KOPT-K1 (cell line): ENCODE measurements at regions not wholly inside any gene's neighbourhood (a gene's known extent, or its start where the extent isn't known, plus 50 kb on each side); places are given as distances from the start of the nearest gene placed in this dataset.
"Not testable (repeated sequence)": the region's sequence is repeated elsewhere in the genome, so short reads cannot be mapped to it uniquely, and the experiment has no call there.

Experiments used
- H3K27ac ChIP-seq: fragments of 200-600 bp; sonication (generic); 2 replicates; pipeline ENCODE4 v1.5.1; 2016; ENCODE audit warnings: antibody characterized with exemption, mild to moderate bottlenecking, low read depth, low read length; ENCODE audit not compliant: poor library complexity, severe bottlenecking
- H3K36me3 ChIP-seq: fragments of 200-600 bp; sonication (generic); 2 replicates; pipeline ENCODE4 v1.5.1; 2017; ENCODE audit warnings: antibody characterized with exemption, mild to moderate bottlenecking, low read length, moderate library complexity; ENCODE audit not compliant: insufficient read depth
- H3K9me3 ChIP-seq: fragments of 200-600 bp; sonication (generic); 2 replicates; pipeline ENCODE4 v1.5.1; 2017; ENCODE audit warnings: antibody characterized with exemption, low read length, mild to moderate bottlenecking; ENCODE audit not compliant: insufficient read depth, poor library complexity, severe bottlenecking

GRCh38 chr18:40210696-40211095 is 1744.3 kb upstream of the PIK3C3 start:
- Histone ChIP-seq H3K27ac (no peak overlapping the region), H3K9me3 (no peaks in the 10 kb centered on the region)

GRCh38 chr18:40208958-40209357 is 1746.1 kb upstream of the PIK3C3 start:
- Histone ChIP-seq H3K27ac (no peak overlapping the region), H3K9me3 (no peaks in the 10 kb centered on the region), H3K36me3 (no peaks in the 10 kb centered on the region)

More at GRCh38 chr18:40210696-40211095, 1744.3 kb upstream of the PIK3C3 start:
- H3K36me3 ChIP-seq: no peaks in the 10 kb centered on the region

GRCh38 chr18:40197711-40198110 is 1757.3 kb upstream of the PIK3C3 start:
- H3K9me3 ChIP-seq: no peaks in the 10 kb centered on the region

GRCh38 chr18:40186677-40187076 is 1768.4 kb upstream of the PIK3C3 start:
- Histone ChIP-seq H3K27ac (no peak overlapping the region), H3K9me3 (no peaks in the 10 kb centered on the region), H3K36me3 (no peaks in the 10 kb centered on the region)

More at GRCh38 chr18:40197711-40198110, 1757.3 kb upstream of the PIK3C3 start:
- no peaks in the 10 kb centered on the region for H3K36me3 ChIP-seq
- no peak overlapping the region for H3K27ac ChIP-seq

GRCh38 chr18:40179729-40180461 is 1775.1 kb upstream of the PIK3C3 start:
- Histone ChIP-seq H3K27ac (no peak overlapping the region), H3K36me3 (no peaks in the 10 kb centered on the region), H3K9me3 (no peaks in the 10 kb centered on the region)

- H3K27ac ChIP-seq: no peak overlapping the region
- no peaks in the 10 kb centered on the region for H3K9me3 ChIP-seq
- H3K36me3 ChIP-seq: no peaks in the 10 kb centered on the region
These were observed 1787.0 kb upstream of the PIK3C3 start for GRCh38 chr18:40168026-40168425.

- Histone ChIP-seq H3K27ac (no peak overlapping the region), H3K9me3 (no peaks in the 10 kb centered on the region), H3K36me3 (no peaks in the 10 kb centered on the region)
These were observed 1791.8 kb upstream of the PIK3C3 start for GRCh38 chr18:40163254-40163653.

- Histone ChIP-seq H3K9me3 (no peaks in the 10 kb centered on the region), H3K27ac (no peak overlapping the region), H3K36me3 (no peaks in the 10 kb centered on the region)
These were observed 1794.7 kb upstream of the PIK3C3 start for GRCh38 chr18:40160361-40160760.

- no peak overlapping the region for H3K27ac ChIP-seq
- no peaks in the 10 kb centered on the region for H3K36me3 ChIP-seq
- no peaks in the 10 kb centered on the region for H3K9me3 ChIP-seq
These were observed 1795.7 kb upstream of the PIK3C3 start for GRCh38 chr18:40159141-40160017.

GRCh38 chr18:40157120-40157519 is 1797.9 kb upstream of the PIK3C3 start:
- Histone ChIP-seq H3K27ac (no peak overlapping the region), H3K36me3 (no peaks in the 10 kb centered on the region), H3K9me3 (no peaks in the 10 kb centered on the region)

- Histone ChIP-seq H3K9me3 (no peaks in the 10 kb centered on the region), H3K27ac (no peak overlapping the region)
These were observed 1802.2 kb upstream of the PIK3C3 start for GRCh38 chr18:40152859-40153258.

GRCh38 chr18:40148960-40149359 is 1806.1 kb upstream of the PIK3C3 start:
- Histone ChIP-seq H3K36me3 (no peaks in the 10 kb centered on the region), H3K27ac (no peak overlapping the region)

More at GRCh38 chr18:40152859-40153258, 1802.2 kb upstream of the PIK3C3 start:
- H3K36me3 ChIP-seq: no peaks in the 10 kb centered on the region

GRCh38 chr18:40133253-40133652 is 1821.8 kb upstream of the PIK3C3 start:
- H3K36me3 ChIP-seq: no peaks in the 10 kb centered on the region
- H3K27ac ChIP-seq: no peak overlapping the region
- H3K9me3 ChIP-seq: no peaks in the 10 kb centered on the region

More at GRCh38 chr18:40148960-40149359, 1806.1 kb upstream of the PIK3C3 start:
- no peaks in the 10 kb centered on the region for H3K9me3 ChIP-seq

- not testable (repeated sequence) for H3K9me3 ChIP-seq, H3K36me3 ChIP-seq, H3K27ac ChIP-seq
These were observed 1822.6 kb upstream of the PIK3C3 start for GRCh38 chr18:40132438-40132837.

- H3K36me3 ChIP-seq: no peaks in the 10 kb centered on the region
- H3K27ac ChIP-seq: no peak overlapping the region
- no peaks in the 10 kb centered on the region for H3K9me3 ChIP-seq
These were observed 1830.9 kb upstream of the PIK3C3 start for GRCh38 chr18:40124107-40124506.
